PC-3 (cell line): ENCODE measurements at regions not wholly inside any gene's neighbourhood (a gene's known extent, or its start where the extent isn't known, plus 50 kb on each side); places are given as distances from the start of the nearest gene placed in this dataset.

ENCODE experiments used
- CTCF ChIP-seq: fragments of 300-600 bp; sonication (generic); conservative IDR thresholded peaks from 2 replicates; pipeline ENCODE4 v1.5.1; 2017; ENCODE audit warnings: antibody characterized with exemption, low read depth, mild to moderate bottlenecking, low read length
- EZH2 ChIP-seq: fragments of 300-600 bp; sonication (generic); IDR thresholded peaks from one replicate; pipeline ENCODE4 v1.6.1; 2017; ENCODE audit warnings: antibody characterized with exemption, mild to moderate bottlenecking, low read length; ENCODE audit not compliant: unreplicated experiment
- EZH2phosphoT487 ChIP-seq: fragments of 300-600 bp; sonication (generic); IDR thresholded peaks from 2 replicates; pipeline ENCODE4 v1.6.1; 2018; ENCODE audit warnings: mild to moderate bottlenecking, antibody characterized with exemption, low read length, borderline replicate concordance

GRCh38 chr10:64113792-64114191 lies 592.6 kb downstream of the REEP3 start:
- TF ChIP-seq CTCF (no peak), EZH2 (no peak), EZH2phosphoT487 (no peak)
